IPS-NIHi7 (cell line): ENCODE measurements at regions not wholly inside any gene's neighbourhood (a gene's known extent, or its start where the extent isn't known, plus 50 kb on each side); places are given as distances from the start of the nearest gene placed in this dataset.

ENCODE experiments used
- DNase-seq: peaks from one replicate; pipeline ENCODE4 v3.0.0; 2012; ENCODE audit warnings: mixed read lengths; ENCODE audit errors: extremely low spot score

- no peak for DNase-seq
These were observed 295.8 kb downstream of the GABRB3 start for GRCh38 chr15:26477044-26477443.

- DNase-seq, result no peak
These were observed 297.3 kb downstream of the GABRB3 start for GRCh38 chr15:26475554-26475953.

GRCh38 chr15:26472661-26473060, 300.2 kb downstream of the GABRB3 start:
- no peak for DNase-seq

- DNase-seq, result no peak
These were observed 310.8 kb downstream of the GABRB3 start for GRCh38 chr15:26461847-26462608.

GRCh38 chr15:26460165-26460564, 312.7 kb downstream of the GABRB3 start:
- no peak for DNase-seq

GRCh38 chr15:26455828-26456227, 317.0 kb downstream of the GABRB3 start:
- no peak for DNase-seq

GRCh38 chr15:26453914-26454313, 319.0 kb downstream of the GABRB3 start:
- peak; percentile 67 for DNase-seq

- DNase-seq, result no peak
These were observed 320.9 kb downstream of the GABRB3 start for GRCh38 chr15:26451995-26452394.

GRCh38 chr15:26449291-26449690, 323.6 kb downstream of the GABRB3 start:
- DNase-seq, result peak; percentile 67

- DNase-seq, result no peak
These were observed 329.5 kb downstream of the GABRB3 start for GRCh38 chr15:26443321-26443720.

GRCh38 chr15:26442680-26443079, 330.2 kb downstream of the GABRB3 start:
- DNase-seq, result no peak

- no peak for DNase-seq
These were observed 333.2 kb downstream of the GABRB3 start for GRCh38 chr15:26439681-26440080.

- DNase-seq, result no peak
These were observed 334.1 kb downstream of the GABRB3 start for GRCh38 chr15:26438718-26439117.

- no peak for DNase-seq
These were observed 334.6 kb downstream of the GABRB3 start for GRCh38 chr15:26438316-26438715.

GRCh38 chr15:26433818-26434217, 339.0 kb downstream of the GABRB3 start:
- DNase-seq, result no peak

- DNase-seq, result no peak
These were observed 339.8 kb downstream of the GABRB3 start for GRCh38 chr15:26433060-26433459.

- no peak for DNase-seq
These were observed 351.8 kb downstream of the GABRB3 start for GRCh38 chr15:26421065-26421464.

- no peak for DNase-seq
These were observed 377.2 kb downstream of the GABRB3 start for GRCh38 chr15:26395624-26396023.

- DNase-seq, result no peak
These were observed 378.1 kb downstream of the GABRB3 start for GRCh38 chr15:26394801-26395200.

GRCh38 chr15:26392956-26393355, 379.9 kb downstream of the GABRB3 start:
- no peak for DNase-seq

- no peak for DNase-seq
These were observed 381.2 kb downstream of the GABRB3 start for GRCh38 chr15:26391567-26392194.

GRCh38 chr15:26382444-26383072, 390.3 kb downstream of the GABRB3 start:
- no peak for DNase-seq

GRCh38 chr15:26378304-26378703, 394.6 kb downstream of the GABRB3 start:
- no peak for DNase-seq
